Activated CD8-positive, alpha-beta memory T cell treated with anti-CD3 and anti-CD28 coated beads, Interleukin-2, amount 50 U/mL, for 4 hours (primary cell): ENCODE measurements at regions not wholly inside any gene's neighbourhood (a gene's known extent, or its start where the extent isn't known, plus 50 kb on each side); places are given as distances from the start of the nearest gene placed in this dataset.

Source experiments
- DNase-seq: peaks from one replicate; pipeline ENCODE4 v3.0.0-alpha.2; 2020

DNA sequence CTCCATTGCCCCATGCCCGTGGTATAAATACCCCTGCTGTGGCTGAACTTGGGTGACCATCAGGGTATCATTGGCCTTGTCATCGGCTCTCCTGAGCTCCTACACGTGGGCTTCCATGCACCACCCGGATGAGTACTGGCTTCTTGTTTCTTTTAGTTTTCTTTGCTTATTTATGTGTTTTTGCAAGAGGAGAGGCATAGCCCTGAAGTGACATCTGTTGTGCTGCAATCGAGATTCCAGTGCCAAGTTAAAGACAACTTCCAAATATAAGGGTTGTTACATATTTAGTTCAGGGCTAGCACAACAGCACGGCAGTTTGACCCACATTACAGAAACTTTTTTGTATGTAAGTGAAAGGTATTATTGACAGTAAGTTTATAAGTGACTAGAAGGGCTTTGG, 1087.1 kb downstream of the TBC1D22A start:
- no peak for DNase-seq

DNA sequence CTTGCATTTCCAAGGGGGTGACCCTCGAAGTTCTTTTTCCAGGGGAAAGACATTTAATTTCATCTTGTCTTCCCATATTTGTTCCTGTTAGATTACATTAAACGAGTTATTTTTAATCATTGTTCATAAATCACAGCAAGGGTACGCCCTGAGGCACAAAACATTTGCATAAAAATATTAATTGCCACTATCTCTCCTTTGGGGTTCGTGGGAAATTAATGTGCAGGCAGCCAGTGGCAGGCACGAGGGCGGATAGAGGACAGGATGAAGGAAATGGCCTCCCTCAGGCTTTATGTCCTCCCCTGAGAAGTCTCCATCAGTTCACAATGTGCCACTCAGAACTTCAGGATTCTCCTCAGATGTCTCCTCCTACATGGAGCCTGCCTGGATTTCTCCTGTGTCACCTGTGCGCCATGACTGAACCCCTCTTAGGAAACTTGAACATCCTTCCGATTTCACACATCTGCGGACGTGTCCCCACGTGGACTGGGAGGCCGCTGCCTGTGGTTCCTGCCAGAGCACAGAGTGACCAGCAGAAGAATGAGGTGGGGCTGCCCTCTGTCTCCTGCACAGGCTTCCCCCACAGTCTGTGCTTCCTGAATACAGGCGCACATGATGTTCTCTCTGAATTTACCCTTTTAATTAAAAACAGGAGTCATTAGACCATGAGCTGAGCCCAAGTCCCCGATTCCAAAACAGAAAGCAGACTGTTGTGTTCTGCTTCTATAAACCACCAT, 1085.9 kb downstream of the TBC1D22A start:
- no peak for DNase-seq

DNA sequence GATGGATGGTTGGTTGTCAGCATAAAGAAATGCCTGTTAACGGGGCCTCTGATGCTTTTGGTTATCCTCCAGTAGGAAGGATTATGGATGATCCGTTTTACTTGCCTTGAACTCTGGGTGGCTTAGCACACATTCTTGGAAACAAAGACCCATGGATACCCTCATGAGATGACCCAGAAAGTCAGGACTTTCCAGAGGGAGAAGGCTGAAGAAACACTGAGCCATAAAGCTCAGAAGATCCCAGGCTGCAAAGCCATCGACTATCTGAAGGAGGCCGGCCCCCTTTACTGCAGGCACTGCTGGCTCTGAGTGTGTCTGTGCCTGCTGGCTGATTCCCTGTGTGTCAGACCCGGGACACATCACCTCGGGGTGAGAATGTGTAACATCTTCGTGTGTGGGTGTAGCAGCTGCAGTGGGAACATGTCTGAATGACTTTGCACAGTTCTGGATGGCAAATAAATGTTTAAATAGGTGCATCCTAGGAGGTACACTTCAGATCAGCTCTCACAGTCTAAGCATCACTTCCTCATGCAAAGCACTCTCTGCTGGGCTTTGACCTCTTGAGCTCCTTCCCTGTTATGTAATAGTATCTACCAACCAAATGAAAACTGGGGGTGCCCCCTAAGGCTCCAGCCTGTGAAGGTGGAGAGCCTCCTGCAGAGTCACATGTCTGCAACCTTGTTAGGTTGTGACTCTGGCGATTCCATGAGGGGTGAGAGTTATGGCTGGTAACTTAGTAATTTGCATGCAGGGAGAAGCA, 1084.9 kb downstream of the TBC1D22A start:
- no peak for DNase-seq

DNA sequence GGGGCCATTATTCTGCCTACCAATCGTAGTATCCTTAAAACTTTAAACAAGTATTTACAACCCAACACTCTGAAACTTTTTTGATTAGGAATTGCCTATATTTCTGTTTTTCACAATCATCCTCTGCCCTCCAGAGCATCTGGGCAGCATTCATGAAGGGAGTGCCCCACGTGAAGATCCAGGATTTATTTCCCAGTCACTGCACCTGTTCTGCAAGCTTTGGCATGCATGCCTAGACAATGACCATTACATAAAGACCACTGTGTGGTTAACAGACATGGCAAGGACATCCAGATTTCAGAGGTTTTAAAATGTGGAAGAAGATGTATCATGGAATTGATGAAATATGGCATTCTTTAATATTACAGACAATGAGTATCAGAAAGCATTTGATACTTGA, 1083.8 kb downstream of the TBC1D22A start:
- no peak for DNase-seq

DNA sequence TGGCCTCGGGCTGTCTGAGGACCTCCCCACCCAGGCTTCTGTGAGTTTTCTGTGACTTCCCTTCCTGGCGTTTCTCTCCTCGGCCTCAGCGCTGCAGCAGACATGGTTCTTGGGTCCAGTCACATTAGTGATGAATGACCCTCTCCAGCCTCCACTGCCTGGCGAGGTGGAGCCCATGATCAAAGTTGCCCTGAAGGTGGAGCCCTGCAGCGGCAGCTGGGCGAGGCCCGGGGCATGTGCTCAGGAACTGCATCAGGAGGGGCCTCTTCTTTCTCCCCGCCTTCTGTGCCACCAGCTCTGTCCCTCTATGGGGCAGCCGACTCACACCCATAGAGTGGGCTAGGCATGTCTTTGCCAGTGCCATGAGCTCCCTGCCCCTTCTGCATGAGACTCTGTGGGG, 1079.7 kb downstream of the TBC1D22A start:
- no peak for DNase-seq

DNA sequence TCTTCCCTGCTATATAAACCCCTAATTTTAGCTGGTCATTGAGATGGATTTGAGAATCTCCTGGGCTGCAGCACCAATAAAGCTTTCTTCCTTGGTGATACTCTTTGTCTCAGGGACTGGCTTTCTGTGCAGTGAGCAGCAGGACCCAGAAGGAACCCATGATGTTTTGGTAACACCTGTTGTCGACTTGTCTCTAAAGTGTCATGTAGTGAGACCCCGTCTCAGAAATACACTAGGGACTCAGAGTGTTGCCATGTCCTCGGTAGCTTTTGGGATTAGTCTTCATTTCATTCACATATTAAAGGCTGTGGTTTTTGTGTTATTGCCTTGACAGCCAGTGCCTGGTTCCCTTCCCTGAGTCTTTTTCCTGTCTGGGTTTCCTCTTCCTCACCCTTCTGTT, 1078.7 kb downstream of the TBC1D22A start:
- no peak for DNase-seq

DNA sequence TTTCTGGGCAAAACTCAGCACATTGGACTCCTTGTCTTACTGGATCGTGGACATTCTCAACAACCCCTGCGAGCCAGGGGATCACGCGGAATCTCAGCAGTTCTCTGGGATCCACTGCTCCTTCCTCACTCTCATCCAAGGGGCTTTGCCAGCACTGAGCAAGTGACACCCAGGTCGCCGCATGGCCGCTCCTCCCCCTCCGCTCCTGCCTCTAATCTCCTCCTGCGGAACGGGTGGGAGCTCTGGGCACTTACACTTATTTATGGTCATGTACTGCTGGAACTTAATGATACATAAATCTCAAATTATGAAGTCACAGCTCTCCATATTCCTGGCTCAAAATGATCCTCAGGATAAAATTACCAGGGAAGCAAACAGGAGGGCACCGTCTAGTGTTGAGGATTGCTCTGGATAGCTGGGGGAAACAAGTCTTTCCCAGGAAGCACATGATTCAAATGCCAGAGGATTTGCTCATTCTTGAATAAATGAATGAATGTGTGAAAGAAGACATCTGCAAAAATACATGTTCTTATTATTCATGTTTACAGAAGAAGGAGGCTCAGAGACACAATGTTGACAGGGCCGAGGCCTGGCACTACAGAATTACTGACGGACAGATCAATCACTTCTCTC, 1077.3 kb downstream of the TBC1D22A start:
- DNase-seq, result no peak

DNA sequence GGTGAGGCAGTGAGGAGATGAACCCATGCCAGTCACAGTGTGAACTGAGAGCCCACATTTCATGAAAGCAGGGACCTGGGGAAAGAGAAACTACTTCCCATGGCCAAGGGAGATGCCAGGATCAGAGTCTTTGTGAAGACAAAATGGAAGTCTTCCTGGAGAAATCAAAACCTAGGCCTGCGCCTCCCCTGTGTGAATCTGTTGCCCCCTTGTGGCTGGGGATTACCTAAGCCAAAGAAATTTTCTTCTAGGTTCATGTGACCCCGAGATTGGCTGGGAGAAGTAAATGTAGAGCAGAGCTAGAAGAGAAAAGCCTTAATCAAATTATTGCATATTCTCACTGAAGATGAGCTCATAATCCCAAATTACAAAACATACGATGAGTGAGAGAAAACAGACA, 1075.3 kb downstream of the TBC1D22A start:
- DNase-seq, result no peak

DNA sequence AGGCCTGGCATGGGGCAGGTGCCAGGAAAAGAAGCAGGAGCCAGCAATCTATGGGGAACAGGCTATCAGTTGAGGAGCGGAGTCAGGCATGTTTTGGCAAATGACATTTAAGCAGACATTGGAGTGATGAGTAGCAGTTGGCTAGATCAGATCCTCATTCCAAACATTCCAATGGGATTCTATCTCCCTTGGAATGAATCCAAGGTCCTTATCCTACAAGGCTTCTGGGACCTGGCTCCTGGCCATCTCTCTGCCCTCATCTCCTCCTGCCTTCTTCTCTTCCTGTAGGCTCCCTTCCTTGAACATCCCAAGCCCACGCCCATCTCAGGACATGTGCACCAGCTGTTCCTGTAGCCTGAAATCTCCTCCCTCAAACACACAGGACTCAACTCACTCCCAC, 1074.5 kb downstream of the TBC1D22A start:
- no peak for DNase-seq

DNA sequence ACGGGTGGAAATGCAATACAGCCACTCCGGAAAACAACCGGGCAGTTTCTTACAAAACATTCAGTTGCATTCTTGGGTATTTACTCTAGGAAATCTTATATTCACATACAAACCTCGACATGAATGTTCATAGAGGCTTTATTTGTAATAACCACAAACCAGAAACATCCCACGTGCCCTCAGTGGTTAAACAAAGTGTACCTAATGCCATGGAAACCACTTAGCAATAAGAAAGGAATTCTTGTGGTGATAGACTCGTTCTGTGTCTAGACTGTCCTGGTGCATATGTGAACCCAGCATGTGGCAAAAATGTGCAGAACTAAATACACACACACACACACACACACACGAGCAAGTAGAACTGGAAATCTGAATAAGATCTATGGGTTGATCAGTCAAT, 1073.3 kb downstream of the TBC1D22A start:
- DNase-seq, result no peak

DNA sequence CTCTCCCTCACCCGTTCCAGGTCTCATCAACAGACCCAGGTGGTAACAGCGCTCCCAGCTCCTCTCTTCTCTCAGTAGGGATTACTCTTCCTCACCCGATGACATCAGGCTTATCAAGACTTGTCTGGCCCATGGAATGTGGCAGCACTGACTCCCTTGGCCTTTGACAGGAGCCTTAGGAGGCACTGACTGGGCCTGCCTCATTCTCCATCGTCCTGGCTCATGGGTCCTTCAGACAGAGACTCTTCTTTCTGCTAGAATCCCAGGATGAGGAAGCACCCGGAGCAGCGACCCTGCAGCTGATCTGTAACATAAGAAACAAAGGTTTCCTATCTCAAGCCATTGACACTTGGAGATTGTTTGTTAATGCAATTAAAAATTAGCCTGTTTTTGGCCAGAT, 1063.6 kb downstream of the TBC1D22A start:
- no peak for DNase-seq

DNA sequence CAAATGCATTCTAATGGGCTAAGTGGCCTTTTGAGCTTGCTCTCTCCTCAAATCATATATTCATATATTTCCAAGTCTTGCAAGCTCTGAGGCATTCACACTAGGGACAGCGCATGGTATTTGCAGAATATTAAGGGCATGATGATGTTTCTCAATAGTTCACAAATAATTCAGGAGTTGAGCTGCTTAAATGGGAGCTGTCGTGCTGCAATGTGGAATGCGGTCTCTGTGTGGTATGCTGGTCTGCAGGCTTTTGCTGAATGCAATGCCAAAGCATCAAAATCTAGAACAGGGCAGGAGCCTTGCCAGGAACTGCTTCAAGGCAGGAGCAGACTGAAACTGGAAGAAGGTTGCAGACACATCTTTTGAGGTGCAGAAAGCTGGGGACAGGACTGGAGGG, 1060.0 kb downstream of the TBC1D22A start:
- DNase-seq, result no peak

DNA sequence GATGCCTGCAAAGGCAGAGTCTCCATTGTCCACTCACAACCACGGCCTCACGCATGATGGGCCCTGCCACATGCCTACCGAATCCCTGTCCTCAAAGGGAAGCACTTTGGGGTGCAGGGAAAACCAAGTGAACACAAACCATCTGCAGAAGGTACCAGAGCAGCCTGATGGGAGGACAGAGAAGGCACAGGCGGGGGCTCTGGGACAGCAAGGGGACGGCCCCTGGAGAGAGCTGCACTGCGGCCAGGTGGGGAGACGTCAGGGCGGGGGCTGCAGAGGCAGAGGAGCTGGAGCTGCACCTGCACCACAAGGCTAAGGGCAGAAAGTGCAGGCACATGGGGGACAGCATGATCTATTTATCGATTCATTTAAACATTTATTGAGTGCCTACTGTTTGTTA, 1056.0 kb downstream of the TBC1D22A start:
- no peak for DNase-seq

DNA sequence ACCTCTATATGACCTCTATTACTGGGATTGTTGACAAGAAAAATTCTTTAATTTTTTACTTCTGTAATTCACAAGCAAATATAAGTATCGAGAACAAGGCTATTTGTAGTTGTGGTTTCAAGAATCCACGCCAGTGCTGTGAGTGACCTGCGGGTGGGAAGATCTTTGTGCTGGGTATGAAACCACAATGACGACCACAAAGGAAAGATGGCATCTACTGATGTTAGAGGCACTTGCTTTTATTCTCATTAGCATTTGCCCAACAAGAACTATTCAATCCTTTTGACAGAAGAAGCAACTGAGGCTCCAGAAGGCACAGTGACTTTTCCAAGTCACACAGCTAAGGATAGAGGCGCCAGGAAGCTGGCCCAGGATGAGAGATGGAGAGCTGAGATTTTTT, 1054.9 kb downstream of the TBC1D22A start:
- DNase-seq, result no peak

DNA sequence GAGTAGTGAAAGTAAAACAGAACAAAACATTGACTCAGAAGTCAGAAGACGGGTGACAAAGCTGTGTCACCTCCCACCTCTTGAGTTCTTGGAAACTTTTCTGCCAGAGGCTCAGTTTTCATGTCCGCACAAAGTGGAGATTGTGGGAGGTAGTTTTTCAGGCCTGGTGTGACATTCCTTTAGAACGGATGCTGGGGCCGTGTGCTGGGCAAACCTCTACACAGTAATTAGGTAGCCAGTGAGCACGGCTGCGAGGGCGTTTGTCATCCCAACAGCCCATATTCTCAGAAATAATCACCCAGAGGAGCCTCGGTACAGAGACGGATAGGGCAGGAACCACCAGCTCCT, 1054.4 kb downstream of the TBC1D22A start:
- no peak for DNase-seq

DNA sequence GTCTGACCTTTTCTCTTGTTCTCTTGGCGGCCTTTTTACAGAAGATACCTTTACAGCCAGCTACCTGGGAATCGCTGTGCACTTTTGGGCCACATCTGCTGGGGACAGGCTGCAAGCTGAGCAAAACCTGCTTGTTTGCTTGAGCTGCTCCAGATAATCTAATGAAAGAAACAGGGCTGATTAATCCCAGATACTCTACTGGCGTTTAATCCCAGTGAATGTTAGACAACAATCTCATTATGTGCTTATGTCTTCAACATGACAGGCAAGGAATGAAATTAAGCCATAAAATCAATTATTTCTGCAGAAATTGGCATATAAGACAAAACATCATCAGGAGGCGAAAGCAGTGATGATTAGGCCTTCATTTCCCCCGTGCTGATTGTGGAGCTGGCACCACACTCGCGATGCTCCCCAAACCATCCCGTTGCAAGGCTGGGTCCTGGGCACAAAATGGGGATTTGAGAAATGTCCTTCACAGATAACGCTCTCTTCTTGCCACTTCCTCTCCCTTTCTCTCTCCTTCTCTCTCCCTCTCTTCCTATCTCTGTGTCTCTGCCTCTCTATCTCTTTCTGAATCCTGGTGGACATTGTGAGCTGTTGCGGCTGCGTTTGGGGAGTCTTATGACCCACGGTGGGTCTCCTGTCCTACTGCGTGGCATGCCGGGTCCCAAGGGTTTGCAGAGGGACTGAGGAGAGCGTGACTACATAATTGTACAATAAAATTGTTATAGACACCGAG, 1053.8 kb downstream of the TBC1D22A start:
- no peak for DNase-seq

DNA sequence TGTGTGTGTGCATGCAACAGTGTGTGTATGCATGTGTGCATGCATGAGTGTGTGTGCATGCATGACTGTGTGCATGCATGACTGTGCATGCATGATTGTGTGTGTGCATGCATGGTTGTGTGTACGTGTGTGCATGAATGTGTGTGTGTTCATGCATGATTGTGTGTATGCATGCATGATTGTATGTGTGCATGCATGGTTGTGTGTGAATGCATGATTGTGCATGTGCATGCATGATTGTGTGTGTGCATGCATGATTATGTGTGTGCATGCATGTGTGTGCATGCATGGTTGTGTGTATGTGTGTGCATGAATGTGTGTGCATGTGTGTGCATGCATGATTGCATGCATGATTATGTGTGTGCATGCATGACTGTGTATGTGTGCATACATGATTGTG, 1052.0 kb downstream of the TBC1D22A start:
- DNase-seq, result no peak

DNA sequence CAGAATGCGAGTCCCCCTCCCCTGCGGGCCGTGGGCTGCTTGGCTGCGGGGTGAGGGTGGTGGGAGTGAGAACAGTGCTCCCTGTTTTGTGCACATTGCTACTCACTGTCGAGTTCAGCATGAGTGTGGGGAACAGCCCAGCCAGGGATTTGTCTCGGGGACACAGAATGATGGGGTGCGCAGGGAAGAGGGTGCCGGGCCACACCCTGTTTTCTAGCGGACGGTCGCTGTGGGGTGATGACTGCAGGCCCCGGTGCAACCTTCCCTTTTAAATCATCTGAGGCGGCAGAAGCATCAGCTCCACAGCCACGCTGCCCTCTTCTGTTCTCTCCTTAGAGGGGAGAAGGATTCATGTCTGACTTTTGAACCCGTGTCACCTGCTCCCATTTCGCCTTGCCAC, 1051.2 kb downstream of the TBC1D22A start:
- no peak for DNase-seq

DNA sequence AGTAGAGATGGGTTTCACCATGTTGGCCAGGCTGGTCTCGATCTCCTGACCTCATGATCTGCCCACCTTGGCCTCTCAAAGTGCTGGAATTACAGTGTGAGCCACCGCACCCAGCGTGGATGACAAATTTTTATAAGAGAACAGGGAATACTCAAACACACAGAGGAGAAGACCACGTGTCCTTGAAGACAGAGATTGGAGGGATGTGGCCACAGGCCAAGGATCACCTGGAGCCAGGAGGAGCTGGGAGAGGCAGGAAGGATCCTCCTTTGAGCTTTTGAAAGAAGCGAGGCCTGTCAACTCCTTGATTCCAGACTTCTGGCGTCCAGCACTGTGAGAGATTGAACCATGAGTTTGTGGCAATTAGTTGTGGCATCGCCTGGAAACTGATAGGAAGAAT, 1049.5 kb downstream of the TBC1D22A start:
- no peak for DNase-seq

DNA sequence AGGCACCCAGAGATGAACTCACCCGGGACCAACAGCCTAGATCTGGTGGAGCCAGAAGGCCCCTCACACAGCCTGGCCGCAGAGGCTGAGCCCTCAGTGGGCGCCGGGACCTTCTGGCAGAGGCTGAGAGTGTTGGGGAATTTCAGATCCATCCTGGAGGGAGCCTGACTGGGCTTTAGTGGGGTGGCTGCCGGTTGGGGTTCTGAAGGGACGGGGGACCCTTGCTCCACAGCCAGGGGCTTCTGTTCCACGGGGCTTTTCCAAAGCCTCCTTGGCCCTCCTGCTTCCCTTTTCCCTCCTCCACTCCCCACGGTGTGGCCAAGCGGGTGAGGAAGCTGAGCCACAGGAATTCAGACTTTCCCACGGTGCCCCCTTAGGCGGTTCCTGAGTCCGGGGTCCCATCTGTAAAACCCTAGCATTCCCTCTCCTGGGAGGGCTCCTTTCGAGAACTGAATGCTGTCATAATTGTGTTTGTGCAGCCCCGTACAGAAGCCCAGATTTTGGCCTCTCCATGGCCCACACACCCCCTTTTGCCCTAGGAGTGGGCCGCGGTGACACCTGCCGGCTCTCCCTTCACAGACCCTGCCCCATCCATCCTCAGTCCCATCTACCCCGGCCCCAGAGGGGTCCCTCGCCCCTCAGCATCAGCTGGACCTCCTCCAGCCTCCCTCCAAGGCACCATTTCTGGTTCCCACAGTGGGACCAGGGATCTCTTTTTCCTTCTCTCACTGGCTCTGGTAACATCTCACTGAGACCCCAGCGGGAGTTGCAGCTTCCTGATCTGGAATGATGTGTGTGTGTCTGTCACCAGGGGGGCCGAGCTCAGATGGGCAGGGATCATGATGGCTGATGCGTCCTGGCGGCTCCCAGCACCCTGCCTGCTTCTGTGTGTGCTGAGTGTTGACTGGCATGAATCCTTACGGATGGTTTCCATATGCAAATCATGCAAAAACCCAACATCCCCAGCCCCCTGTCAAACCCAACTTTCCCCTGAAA, 1048.4 kb downstream of the TBC1D22A start:
- DNase-seq, result no peak

DNA sequence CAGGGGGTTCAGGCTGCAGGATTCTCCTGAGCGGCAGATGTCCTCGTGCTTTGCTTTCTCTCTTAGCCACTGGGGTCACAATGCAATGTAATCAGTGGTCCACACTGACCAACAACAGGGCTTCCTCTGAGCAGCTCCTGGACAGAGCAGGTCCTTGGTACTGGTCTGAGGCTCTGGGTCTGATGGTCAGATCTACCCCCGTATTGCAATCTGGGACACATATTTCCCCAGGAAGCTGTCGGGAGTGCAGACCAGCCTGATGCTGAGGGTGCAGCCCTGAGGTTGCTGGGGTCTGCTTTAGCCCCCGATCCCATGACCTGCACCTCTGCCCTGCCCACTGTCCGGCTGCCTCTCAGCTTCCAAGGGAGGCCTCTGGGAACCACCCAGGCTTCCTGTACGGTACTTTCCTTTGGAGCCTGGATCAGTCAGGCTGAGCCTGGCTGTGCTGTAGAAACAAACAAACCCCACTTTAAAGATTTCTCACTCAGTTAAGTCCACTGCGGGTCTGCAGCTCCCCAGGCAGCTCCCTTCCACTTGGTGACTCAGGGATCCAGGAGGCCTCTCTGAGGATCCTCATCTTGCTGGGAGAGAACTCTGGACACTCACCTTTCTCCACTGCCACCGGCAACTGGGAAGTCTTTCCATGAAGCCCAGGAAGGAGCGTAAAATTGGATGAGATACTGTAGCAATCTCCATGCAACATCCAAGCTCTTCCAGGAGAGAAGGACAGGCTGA, 1046.6 kb downstream of the TBC1D22A start:
- no peak for DNase-seq

DNA sequence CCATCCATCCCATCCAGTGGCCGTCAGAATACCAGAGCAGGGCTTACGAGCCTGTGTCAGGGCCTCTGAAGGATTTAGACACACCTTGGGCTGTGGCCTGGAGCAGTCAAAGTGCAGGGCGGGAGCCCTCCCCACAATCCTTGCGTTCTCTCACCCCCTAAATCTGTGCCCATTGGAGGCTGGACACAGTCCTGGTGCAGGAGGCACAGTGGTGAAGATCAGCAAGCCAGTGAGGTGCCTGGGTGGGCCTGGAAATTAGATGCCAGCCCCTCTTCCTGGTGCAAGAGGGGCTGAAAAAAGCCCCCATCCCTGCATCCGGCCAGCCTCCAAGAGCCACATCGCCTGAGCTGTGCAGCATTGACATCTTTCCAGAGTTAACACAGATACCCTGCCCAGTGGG, 1045.8 kb downstream of the TBC1D22A start:
- DNase-seq, result no peak
